Keratinocyte (primary cell): ENCODE measurements at regions not wholly inside any gene's neighbourhood (a gene's known extent, or its start where the extent isn't known, plus 50 kb on each side); places are given as distances from the start of the nearest gene placed in this dataset.

ENCODE experiments used
- CTCF ChIP-seq, 3 experiments: IDR thresholded peaks in 1 of 3; conservative IDR thresholded peaks in 1 of 3; optimal IDR thresholded peaks in 1 of 3; 2 replicates in 2 of 3; 3 replicates in 1 of 3; pipeline versions ENCODE3 to v1.5.1; 2011; ENCODE audit warnings: low read length in 3 of 3, mild to moderate bottlenecking in 3 of 3, moderate library complexity in 2 of 3, control low read depth in 1 of 3, inconsistent platforms in 1 of 3; ENCODE audit not compliant: insufficient read depth in 2 of 3; ENCODE audit errors: extremely low read depth in 1 of 3
- EZH2 ChIP-seq: IDR thresholded peaks from one replicate; pipeline ENCODE4 v1.6.1; 2012; ENCODE audit warnings: inconsistent platforms, mild to moderate bottlenecking, low read length, moderate library complexity

GRCh38 chr17:63364944-63365343 lies 81.2 kb downstream of the CYB561 start:
- TF ChIP-seq CTCF (optimal IDR thresholded peaks at IDR 0.05 in 1 of 3, IDR thresholded peaks at IDR 0.05 in 1 of 3, conservative IDR thresholded peaks at IDR 0.05 in 1 of 3; ENCODE audit: extremely low read depth in 1 of 3, insufficient read depth in 2 of 3, low read length in 3 of 3) = no peak
- TF ChIP-seq EZH2 = no peak
